ENCODE measurements at regions not wholly inside any gene's neighbourhood (a gene's known extent, or its start where the extent isn't known, plus 50 kb on each side); places are given as distances from the start of the nearest gene placed in this dataset.
"Not testable (repeated sequence)": the region's sequence is repeated elsewhere in the genome, so short reads cannot be mapped to it uniquely, and the experiment has no call there.

GRCh38 chr7:76138577-76139313, 63.0 kb upstream of the SRRM3 start:
- not testable (repeated sequence) for H3K27ac Mint-ChIP-seq; H3K36me3 Mint-ChIP-seq; DNase-seq; ATAC-seq (replicated peaks); H3K4me3 Mint-ChIP-seq; H3K4me1 Mint-ChIP-seq; H3K9me3 Mint-ChIP-seq
- peaks cover 6 to 10% of the 10 kb centered on the region in 2 donors for H3K27me3 Mint-ChIP-seq

GRCh38 chr7:76139670-76140069, 62.0 kb upstream of the SRRM3 start:
- H3K9me3 Mint-ChIP-seq = no peaks in the 10 kb centered on the region
- H3K4me1 Mint-ChIP-seq = no peaks in the 10 kb centered on the region
- H3K36me3 Mint-ChIP-seq = no peaks in the 10 kb centered on the region
- ATAC-seq (replicated peaks) (no peak), DNase-seq (no peak)
- no peak overlapping the region for H3K4me3 Mint-ChIP-seq
- H3K27ac Mint-ChIP-seq = no peak overlapping the region
- H3K27me3 Mint-ChIP-seq = peaks cover 0 to 10% of the 10 kb centered on the region in 2 donors

- H3K9me3 Mint-ChIP-seq; DNase-seq; H3K36me3 Mint-ChIP-seq; ATAC-seq (replicated peaks); H3K27ac Mint-ChIP-seq; H3K4me1 Mint-ChIP-seq; H3K4me3 Mint-ChIP-seq: not testable (repeated sequence)
- H3K27me3 Mint-ChIP-seq = peaks cover 0 to 10% of the 10 kb centered on the region in 2 donors
These were observed 61.4 kb upstream of the SRRM3 start for GRCh38 chr7:76140259-76140658.

- no peak overlapping the region for H3K27ac Mint-ChIP-seq
- no peak overlapping the region for H3K4me3 Mint-ChIP-seq
- DNase-seq = no peak
- no peaks in the 10 kb centered on the region for H3K9me3 Mint-ChIP-seq
- ATAC-seq (replicated peaks) = no peak
- no peaks in the 10 kb centered on the region for H3K27me3 Mint-ChIP-seq
- H3K4me1 Mint-ChIP-seq = no peaks in the 10 kb centered on the region
- no peaks in the 10 kb centered on the region for H3K36me3 Mint-ChIP-seq
These were observed 58.8 kb upstream of the SRRM3 start for GRCh38 chr7:76142861-76143260.

GRCh38 chr7:76144664-76145270, 56.9 kb upstream of the SRRM3 start:
- DNase-seq; H3K9me3 Mint-ChIP-seq; H3K4me3 Mint-ChIP-seq; H3K27me3 Mint-ChIP-seq; H3K4me1 Mint-ChIP-seq; H3K27ac Mint-ChIP-seq; ATAC-seq (replicated peaks); H3K36me3 Mint-ChIP-seq: not testable (repeated sequence)

GRCh38 chr7:76146374-76146773, 55.3 kb upstream of the SRRM3 start:
- no peak for ATAC-seq (replicated peaks)
- H3K9me3 Mint-ChIP-seq = no peaks in the 10 kb centered on the region

GRCh38 chr7:76148947-76149346, 52.7 kb upstream of the SRRM3 start:
- H3K36me3 Mint-ChIP-seq; H3K9me3 Mint-ChIP-seq; DNase-seq; H3K27ac Mint-ChIP-seq; H3K4me3 Mint-ChIP-seq; ATAC-seq (replicated peaks); H3K27me3 Mint-ChIP-seq; H3K4me1 Mint-ChIP-seq: not testable (repeated sequence)

More at GRCh38 chr7:76146374-76146773, 55.3 kb upstream of the SRRM3 start:
- H3K4me1 Mint-ChIP-seq = no peaks in the 10 kb centered on the region
- peaks cover 0 to 5% of the 10 kb centered on the region in 2 donors for H3K27me3 Mint-ChIP-seq
- no peak overlapping the region for H3K4me3 Mint-ChIP-seq
- no peaks in the 10 kb centered on the region for H3K36me3 Mint-ChIP-seq
- H3K27ac Mint-ChIP-seq = no peak overlapping the region
- no peak for DNase-seq

GRCh38 chr7:76149847-76150691, 51.6 kb upstream of the SRRM3 start:
- H3K36me3 Mint-ChIP-seq = no peaks in the 10 kb centered on the region
- no peak overlapping the region for H3K27ac Mint-ChIP-seq
- H3K9me3 Mint-ChIP-seq = no peaks in the 10 kb centered on the region
- no peak for DNase-seq
- peaks cover 0 to 5% of the 10 kb centered on the region in 2 donors for H3K27me3 Mint-ChIP-seq
- ATAC-seq (replicated peaks) = no peak
- H3K4me3 Mint-ChIP-seq = no peak overlapping the region
- H3K4me1 Mint-ChIP-seq = no peaks in the 10 kb centered on the region

Measured in stimulated activated naive B cell treated with anti-CD40 and anti-IgM and Interleukin-4, amounts not matched to agents 10 μg/mL and 1 μg/mL and 100 μg/mL, for 72 hours (primary cell).